ENCODE measurements at regions not wholly inside any gene's neighbourhood (a gene's known extent, or its start where the extent isn't known, plus 50 kb on each side); places are given as distances from the start of the nearest gene placed in this dataset.
"Not testable (repeated sequence)": the region's sequence is repeated elsewhere in the genome, so short reads cannot be mapped to it uniquely, and the experiment has no call there.

DNA sequence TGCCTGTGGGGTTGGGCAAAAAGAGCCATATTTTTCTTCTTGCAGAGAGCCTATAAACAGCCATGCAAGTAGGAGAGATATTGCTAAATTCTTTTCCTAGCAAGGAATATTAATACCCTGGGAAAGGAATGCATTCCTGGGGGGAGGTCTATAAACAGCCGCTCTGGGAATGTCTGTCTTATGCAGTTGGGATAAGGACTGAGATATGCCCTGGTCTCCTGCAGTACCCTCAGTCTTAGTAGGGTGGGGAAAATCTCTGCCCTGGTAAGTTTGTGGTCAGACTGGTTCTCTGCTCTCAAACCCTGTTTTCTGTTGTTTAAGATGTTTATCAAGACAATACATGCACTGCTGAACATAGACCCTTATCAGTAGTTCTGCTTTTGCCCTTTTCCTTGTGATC, 508.3 kb downstream of the IRS1 start:
- in situ Hi-C loops (cut with HindIII; ENCODE audit: extremely low pct_ligation_motif_present, low pct_unique_long_range_greater_than_20kb); BruUV-seq (replicated peaks); H3K27me3 ChIP-seq (ENCODE audit: control insufficient read depth in 1 of 2, insufficient read depth in 2 of 2, low read length in 2 of 2); H3K4me3 ChIP-seq (replicated peaks in 1 of 3; ENCODE audit: insufficient read depth in 1 of 3, low read depth in 2 of 3, low read length in 3 of 3); DNase-seq (ENCODE audit: low spot score); H3K79me2 ChIP-seq (ENCODE audit: insufficient read depth, low read length); H4K20me1 ChIP-seq (ENCODE audit: insufficient read depth, low read length); H3K9me3 ChIP-seq (ENCODE audit: low read length); H3K9ac ChIP-seq (ENCODE audit: insufficient read depth, low read depth, low read length); H3K36me3 ChIP-seq (replicated peaks in 1 of 2; ENCODE audit: control insufficient read depth in 1 of 2, insufficient read depth in 2 of 2, low read length in 2 of 2); H3K4me1 ChIP-seq (ENCODE audit: insufficient read depth, low read length); H3K4me2 ChIP-seq (ENCODE audit: low read depth, low read length); FAIRE-seq; H3K27ac ChIP-seq (ENCODE audit: extremely low read length, insufficient read depth, low read length); CTCF ChIA-PET (ENCODE audit: low intra/inter-chr PET ratio, low total read pairs); POLR2A ChIA-PET; ATAC-seq; H2AFZ ChIP-seq (ENCODE audit: low read length); intact Hi-C loops (cut with micrococcal nuclease; ENCODE audit: unreplicated experiment): not testable (repeated sequence)
- 75% methylated on average over 1 of the region's 1 CpG for WGBS (ENCODE audit: low lambda C conversion rate)
- peak; percentile 93; the same call in 1 of the 2 replicates for TF ChIP-seq SETDB1 (CRISPR knock-in tag; IDR thresholded peaks at IDR 0.05; ENCODE audit: borderline replicate concordance)

DNA sequence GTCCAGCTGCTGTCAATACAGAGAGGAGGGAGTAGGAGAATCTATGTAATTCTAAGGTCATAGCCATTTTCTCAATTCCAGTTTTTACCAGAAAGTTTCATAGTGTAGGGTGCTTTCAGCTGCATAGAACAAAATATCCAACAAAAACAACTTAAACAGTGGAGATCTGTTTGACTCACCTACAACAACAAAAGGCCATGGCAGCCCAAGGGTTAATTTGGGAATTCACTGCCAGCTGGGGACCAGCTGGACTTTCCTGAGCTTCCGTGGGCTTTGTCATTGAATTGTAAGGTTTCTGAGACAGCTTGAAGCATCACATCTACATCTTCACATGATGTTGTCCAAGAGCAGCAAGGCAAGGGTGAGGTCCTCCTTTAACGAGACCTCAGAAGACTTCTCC, 512.7 kb downstream of the IRS1 start:
- Histone ChIP-seq H3K4me1 (ENCODE audit: insufficient read depth, low read length) (0 out of 2 replicates have a peak, but pooled peaks cover 5% of the 10 kb centered on the region), H3K4me3 (replicated peaks in 1 of 3; ENCODE audit: insufficient read depth in 1 of 3, low read depth in 2 of 3, low read length in 3 of 3) (no peak overlapping the region), H2AFZ (ENCODE audit: low read length) (no peak overlapping the region), H3K9me3 (ENCODE audit: low read length) (peaks cover 8% of the 10 kb centered on the region), H3K79me2 (ENCODE audit: insufficient read depth, low read length) (no peaks in the 10 kb centered on the region), H3K27ac (ENCODE audit: extremely low read length, insufficient read depth, low read length) (no peak overlapping the region), H4K20me1 (ENCODE audit: insufficient read depth, low read length) (no peaks in the 10 kb centered on the region), H3K27me3 (ENCODE audit: control insufficient read depth in 1 of 2, insufficient read depth in 2 of 2, low read length in 2 of 2) (no peaks in the 10 kb centered on the region), H3K36me3 (replicated peaks in 1 of 2; ENCODE audit: control insufficient read depth in 1 of 2, insufficient read depth in 2 of 2, low read length in 2 of 2) (no peaks in the 10 kb centered on the region), H3K9ac (ENCODE audit: insufficient read depth, low read depth, low read length) (no peak overlapping the region), H3K4me2 (ENCODE audit: low read depth, low read length) (no peak overlapping the region)
- in situ Hi-C loops (cut with HindIII; ENCODE audit: extremely low pct_ligation_motif_present, low pct_unique_long_range_greater_than_20kb) (no loop called here), intact Hi-C loops (cut with micrococcal nuclease; ENCODE audit: unreplicated experiment) (no loop called here)
- TF ChIP-seq, protein P1, sequence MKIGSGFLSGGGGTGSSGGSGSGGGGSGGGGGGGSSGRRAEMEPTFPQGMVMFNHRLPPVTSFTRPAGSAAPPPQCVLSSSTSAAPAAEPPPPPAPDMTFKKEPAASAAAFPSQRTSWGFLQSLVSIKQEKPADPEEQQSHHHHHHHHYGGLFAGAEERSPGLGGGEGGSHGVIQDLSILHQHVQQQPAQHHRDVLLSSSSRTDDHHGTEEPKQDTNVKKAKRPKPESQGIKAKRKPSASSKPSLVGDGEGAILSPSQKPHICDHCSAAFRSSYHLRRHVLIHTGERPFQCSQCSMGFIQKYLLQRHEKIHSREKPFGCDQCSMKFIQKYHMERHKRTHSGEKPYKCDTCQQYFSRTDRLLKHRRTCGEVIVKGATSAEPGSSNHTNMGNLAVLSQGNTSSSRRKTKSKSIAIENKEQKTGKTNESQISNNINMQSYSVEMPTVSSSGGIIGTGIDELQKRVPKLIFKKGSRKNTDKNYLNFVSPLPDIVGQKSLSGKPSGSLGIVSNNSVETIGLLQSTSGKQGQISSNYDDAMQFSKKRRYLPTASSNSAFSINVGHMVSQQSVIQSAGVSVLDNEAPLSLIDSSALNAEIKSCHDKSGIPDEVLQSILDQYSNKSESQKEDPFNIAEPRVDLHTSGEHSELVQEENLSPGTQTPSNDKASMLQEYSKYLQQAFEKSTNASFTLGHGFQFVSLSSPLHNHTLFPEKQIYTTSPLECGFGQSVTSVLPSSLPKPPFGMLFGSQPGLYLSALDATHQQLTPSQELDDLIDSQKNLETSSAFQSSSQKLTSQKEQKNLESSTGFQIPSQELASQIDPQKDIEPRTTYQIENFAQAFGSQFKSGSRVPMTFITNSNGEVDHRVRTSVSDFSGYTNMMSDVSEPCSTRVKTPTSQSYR (CRISPR knock-in tag; IDR thresholded peaks at IDR 0.05; ENCODE audit: borderline replicate concordance), result no peak
- TF ChIP-seq ZNF652 (CRISPR knock-in tag; IDR thresholded peaks at IDR 0.05; ENCODE audit: borderline replicate concordance, low read depth) (peak; percentile 91), POGZ (CRISPR knock-in tag; IDR thresholded peaks at IDR 0.05) (0 out of 2 replicates have a peak, but pooled peaks have one; percentile 8)
- TF ChIP-seq, protein P2, sequence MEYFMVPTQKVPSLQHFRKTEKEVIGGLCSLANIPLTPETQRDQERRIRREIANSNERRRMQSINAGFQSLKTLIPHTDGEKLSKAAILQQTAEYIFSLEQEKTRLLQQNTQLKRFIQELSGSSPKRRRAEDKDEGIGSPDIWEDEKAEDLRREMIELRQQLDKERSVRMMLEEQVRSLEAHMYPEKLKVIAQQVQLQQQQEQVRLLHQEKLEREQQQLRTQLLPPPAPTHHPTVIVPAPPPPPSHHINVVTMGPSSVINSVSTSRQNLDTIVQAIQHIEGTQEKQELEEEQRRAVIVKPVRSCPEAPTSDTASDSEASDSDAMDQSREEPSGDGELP (IDR thresholded peaks at IDR 0.05; ENCODE audit: borderline replicate concordance, low read depth), result 0 out of 2 replicates have a peak, but pooled peaks have one; percentile 20
- no peak for ATAC-seq
- CTCF ChIA-PET (ENCODE audit: low intra/inter-chr PET ratio, low total read pairs), result no interaction called here
- 47% methylated on average over 2 of the region's 2 CpGs for WGBS (ENCODE audit: low lambda C conversion rate)
- POLR2A ChIA-PET, result no interaction called here
- BruUV-seq (replicated peaks), result no TSS peak
- no peak for FAIRE-seq
- DNase-seq (ENCODE audit: low spot score), result no peak
